ENCODE measurements at regions not wholly inside any gene's neighbourhood (a gene's known extent, or its start where the extent isn't known, plus 50 kb on each side); places are given as distances from the start of the nearest gene placed in this dataset.
"Not testable (repeated sequence)": the region's sequence is repeated elsewhere in the genome, so short reads cannot be mapped to it uniquely, and the experiment has no call there.

- DNase-seq: not testable (repeated sequence)
These were observed 173.9 kb downstream of the TJP1 start for GRCh38 chr15:29648415-29648814.

DNA sequence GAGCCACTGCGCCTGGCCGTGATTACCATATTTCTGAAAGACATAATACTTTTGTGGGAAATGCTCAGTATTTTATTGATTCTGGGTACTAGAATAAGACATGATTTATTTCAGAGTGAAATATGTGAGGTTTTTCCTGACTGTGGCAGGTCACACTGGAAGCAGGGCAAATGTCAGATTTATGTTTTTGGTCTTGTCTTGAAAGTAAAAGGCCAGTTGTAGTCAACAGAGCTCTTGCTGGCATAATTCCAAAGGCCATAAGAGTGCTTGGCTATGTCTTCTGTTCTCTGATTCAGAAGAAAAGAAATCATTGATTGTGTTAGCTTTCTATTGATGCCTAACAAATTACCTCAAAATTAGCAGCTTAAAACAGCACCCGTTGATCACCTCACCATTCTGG, 176.4 kb downstream of the TJP1 start:
- no peak for DNase-seq

- DNase-seq: not testable (repeated sequence)
These were observed 177.9 kb downstream of the TJP1 start for GRCh38 chr15:29644361-29644760.

- no peak for DNase-seq
These were observed 183.5 kb downstream of the TJP1 start for GRCh38 chr15:29638781-29639180.

DNA sequence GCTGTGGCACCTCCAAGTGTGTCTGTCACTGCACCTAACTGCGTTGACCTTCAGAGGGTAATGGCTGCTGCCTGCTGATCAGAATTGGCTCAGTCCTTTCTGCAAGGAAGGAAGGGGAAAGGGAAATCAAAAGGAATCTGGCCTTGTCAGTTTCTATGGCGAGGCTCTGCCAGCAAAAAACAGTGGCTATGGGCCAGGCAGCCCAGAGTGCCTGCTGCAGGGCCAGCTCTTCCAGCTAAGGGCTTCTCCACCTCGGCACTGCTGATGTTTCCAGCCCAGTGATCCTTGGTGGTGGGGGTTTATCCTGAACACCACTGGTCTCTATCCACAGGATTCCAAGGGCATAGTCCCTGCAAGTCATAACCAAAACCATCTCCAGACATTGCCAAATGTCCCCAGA, 184.3 kb downstream of the TJP1 start:
- no peak for DNase-seq

DNA sequence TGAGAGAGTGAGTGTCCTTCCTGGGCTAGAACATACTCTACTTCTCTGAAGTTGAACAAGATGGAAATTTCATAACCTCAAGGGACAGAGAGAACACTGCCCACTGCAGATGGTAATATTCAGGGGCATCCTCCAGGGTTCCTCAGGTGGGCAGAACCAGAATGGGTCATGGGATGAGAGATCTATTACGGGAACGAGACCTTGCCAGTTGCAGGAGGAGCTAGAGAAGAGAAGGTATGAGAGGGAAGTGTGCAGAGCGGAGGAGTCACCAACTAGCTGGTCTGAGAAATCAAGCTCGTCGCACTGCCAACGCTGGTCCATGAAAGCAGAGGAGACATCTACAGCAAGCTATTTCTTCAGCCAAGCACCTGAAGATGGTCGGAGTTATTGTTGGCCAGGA, 184.7 kb downstream of the TJP1 start:
- no peak for DNase-seq

GRCh38 chr15:29636921-29637320, 185.3 kb downstream of the TJP1 start:
- no peak for DNase-seq

DNA sequence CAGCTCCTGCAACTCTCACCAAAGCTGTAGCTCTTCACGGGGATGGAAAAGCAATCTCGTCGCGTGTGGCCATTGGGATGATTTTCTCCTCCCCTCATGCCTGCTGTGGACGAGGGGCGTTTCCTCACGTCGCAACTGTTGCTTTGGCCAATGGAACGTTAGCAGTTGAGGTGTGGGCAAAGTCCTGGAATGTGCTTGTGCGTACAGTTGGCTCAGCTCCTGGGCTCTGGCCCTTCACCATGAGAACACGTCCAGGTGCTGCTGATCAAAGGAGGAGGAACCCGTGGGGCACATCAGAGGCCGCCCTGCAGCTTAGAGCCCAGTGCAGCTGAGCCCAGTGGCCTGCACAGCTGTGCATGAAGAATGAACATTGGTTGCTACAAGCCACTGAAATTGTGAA, 186.1 kb downstream of the TJP1 start:
- no peak for DNase-seq

DNA sequence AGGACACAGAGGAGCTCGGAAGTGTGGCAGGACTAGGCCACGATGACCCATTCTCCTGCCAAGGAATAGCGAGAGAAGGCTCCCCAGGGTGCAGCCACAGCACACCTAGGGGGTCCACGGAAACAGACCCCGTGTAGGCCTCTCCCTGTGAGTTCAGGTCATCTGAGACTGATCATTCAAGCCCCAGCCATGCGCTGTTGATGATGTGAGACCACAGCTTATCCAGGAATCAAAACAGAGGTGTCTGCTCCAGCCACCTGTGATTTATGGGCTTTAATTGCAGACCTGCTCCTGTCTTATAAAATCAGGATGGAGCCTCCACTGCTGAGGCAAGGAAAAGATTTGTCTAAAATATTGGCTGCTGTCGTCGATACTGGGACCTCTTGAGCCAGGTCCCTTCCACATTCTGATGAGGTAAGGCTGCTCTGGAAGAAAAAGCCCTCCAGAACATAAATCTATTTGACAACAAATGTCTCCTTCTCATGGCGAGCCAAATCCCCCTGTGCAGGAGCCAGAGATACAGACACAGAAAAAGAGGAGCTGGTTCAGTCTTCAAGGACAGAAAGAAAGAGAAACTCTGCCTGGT, 186.7 kb downstream of the TJP1 start:
- no peak for DNase-seq

DNA sequence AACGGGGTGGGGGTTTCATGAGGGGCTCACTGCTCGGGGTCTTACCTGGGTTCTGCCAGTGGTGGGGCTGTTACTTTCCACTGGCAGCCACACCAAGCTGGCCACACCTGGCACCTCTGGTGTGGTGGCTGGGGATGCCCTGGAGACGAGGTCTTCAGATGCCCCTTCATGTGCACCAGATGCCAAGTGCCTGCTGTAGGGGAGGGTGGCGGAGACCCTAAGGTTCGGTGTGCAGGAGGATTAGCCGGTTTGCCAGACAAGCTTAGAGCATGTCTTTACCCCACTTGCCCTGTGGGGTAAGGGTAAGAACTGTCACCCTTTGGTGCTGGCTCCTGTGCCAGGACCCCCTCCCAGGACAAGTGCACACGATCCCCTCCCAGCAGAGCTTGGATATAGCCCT, 188.3 kb downstream of the TJP1 start:
- no peak for DNase-seq

- no peak for DNase-seq
These were observed 189.4 kb downstream of the TJP1 start for GRCh38 chr15:29632671-29633406.

GRCh38 chr15:29631076-29632070, 190.9 kb downstream of the TJP1 start:
- no peak for DNase-seq

DNA sequence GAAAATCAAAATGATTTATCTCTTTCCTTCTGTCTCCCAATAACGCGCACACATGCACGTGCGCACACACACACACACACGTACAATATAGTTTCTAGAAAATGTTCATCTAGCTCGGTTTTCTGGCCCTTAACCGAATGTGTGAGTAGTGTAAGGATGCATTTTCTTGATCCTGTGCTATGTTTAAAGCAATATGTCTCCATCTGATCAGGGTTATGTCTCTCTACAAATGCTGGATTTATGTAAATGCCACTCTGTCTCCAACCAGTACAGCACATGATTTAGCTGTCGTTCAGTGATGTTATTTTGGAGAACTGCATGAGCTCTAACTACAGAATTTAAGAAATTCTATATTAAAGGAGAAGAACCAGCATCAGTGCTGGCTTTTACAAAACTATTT, 198.0 kb downstream of the TJP1 start:
- DNase-seq: no peak

GRCh38 chr15:29623116-29623639, 199.1 kb downstream of the TJP1 start:
- DNase-seq: no peak

- no peak for DNase-seq
These were observed 199.6 kb downstream of the TJP1 start for GRCh38 chr15:29622637-29623036.

DNA sequence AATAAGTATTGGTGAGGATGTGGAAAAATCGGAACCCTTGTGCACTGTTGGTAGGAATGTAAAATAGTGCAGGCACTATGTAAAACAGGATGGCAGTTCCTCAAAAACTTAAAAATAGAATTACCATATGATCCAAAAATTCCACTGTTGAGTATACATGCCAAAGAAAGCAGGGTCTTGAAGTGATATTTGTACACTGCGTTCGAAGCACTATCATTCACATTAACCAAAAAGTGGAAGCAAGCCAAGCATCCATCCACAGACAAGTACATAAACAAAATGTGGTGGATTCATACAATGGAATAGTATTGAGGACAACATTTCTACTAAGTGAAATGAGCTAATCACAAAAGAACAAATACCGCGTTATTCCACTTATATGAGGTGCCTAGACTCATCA, 200.7 kb downstream of the TJP1 start:
- no peak for DNase-seq

- no peak for DNase-seq
These were observed 203.7 kb downstream of the TJP1 start for GRCh38 chr15:29618586-29618985.

- DNase-seq: no peak
These were observed 205.8 kb downstream of the TJP1 start for GRCh38 chr15:29616512-29616911.

GRCh38 chr15:29615791-29616190, 206.5 kb downstream of the TJP1 start:
- DNase-seq: no peak

GRCh38 chr15:29613951-29614382, 208.3 kb downstream of the TJP1 start:
- DNase-seq: no peak

DNA sequence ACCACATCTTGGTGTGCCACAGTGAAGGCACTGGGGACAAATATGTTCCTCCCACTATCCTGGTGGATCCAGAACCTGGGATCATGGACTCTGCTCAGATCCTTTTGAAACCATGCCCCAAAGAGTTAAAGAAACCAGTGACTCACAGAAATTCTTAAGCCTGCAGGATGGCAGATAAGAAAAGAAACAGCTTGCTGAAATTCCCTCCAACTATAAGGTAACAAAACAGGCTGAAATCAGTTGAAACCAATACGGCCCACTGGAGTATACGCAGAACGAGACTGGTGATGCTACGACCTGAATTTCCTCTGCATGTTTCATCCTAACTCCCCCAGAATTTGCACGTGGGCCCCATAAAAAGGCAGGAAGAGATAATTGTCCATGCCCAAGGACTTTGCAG, 209.6 kb downstream of the TJP1 start:
- no peak for DNase-seq

- no peak for DNase-seq
These were observed 210.2 kb downstream of the TJP1 start for GRCh38 chr15:29612096-29612495.

- no peak for DNase-seq
These were observed 211.2 kb downstream of the TJP1 start for GRCh38 chr15:29611057-29611456.

All from stimulated activated CD4-positive, alpha-beta T cell treated with anti-CD3 and anti-CD28 coated beads, Interleukin-4, amount 100 ng/mL, for 1 hour (primary cell).